ENCODE measurements at regions not wholly inside any gene's neighbourhood (a gene's known extent, or its start where the extent isn't known, plus 50 kb on each side); places are given as distances from the start of the nearest gene placed in this dataset.

DNA sequence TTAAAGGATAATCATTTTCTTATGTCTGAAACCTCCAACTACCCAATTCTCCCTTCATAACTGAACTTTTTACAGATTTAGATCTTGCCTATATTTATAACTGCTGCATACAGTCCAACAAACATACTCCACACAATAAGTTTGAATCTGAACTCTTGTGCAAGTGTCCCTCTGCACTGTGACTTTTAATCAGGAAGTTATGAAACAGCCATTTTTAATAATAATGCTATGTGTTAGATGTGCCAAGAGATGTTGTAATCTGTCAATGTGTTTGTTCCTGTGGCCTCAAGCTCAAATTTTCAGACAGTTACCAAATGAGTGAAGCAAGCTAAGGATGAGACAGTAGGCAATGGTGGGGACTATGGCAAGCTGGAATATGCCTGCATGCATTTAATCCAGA is 57.6 kb upstream of the MTAP start:
- Histone ChIP-seq H3K4me1 (peaks cover 0 to 14% (median 0%) of the 10 kb centered on the region in 10 experiments; a peak in 5 of 20 replicates), H3K4me2 (0 out of 22 replicates have a peak overlapping the region, but pooled peaks of 2 of the 11 experiments have one; percentile 1 to 2), H3K27me3 (no peaks in the 10 kb centered on the region), H3K27ac (no peak overlapping the region), H3K9ac (no peak overlapping the region), H3K36me3 (no peaks in the 10 kb centered on the region), H3K9me3 (replicated peaks in 1 of 11) (no peaks in the 10 kb centered on the region), H3K4me3 (no peak overlapping the region), H4K20me1 (no peaks in the 10 kb centered on the region)
- no peak; a peak in 1 of 22 replicates for TF ChIP-seq Cebpa-rat (IDR thresholded peaks at IDR 0.05)

DNA sequence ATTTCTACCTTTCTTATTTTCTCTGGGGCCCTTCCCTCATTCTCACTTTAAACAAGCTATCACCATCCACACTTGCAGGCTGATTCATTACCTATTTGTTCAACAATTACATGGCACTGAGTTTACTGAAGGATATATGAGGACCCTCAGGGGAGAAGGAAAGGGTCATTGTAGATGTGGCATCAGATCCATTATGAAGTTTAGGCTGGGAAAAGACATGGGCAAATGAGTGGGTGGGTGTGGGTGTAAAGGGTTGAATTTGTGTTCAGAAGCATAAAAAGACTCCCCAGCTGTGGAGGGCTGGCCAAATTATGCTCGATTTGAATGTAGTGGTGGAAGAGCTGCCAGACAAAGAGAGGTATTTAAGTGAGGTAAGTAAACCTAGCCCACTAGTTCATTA is 55.9 kb upstream of the MTAP start:
- peak overlapping the region in 2 of 11 experiments; percentile 31 to 48; a peak in 3 of 22 replicates for H3K4me2 ChIP-seq
- no peak overlapping the region for H3K9ac ChIP-seq
- H3K27ac ChIP-seq: no peak overlapping the region
- H3K4me3 ChIP-seq: no peak overlapping the region
- H4K20me1 ChIP-seq: no peaks in the 10 kb centered on the region
- H3K9me3 ChIP-seq (replicated peaks in 1 of 11): no peaks in the 10 kb centered on the region
- no peaks in the 10 kb centered on the region for H3K36me3 ChIP-seq
- peaks cover 0 to 14% (median 0%) of the 10 kb centered on the region in 10 experiments; a peak in 5 of 20 replicates for H3K4me1 ChIP-seq
- H3K27me3 ChIP-seq: no peaks in the 10 kb centered on the region
- TF ChIP-seq Cebpa-rat (IDR thresholded peaks at IDR 0.05): no peak

DNA sequence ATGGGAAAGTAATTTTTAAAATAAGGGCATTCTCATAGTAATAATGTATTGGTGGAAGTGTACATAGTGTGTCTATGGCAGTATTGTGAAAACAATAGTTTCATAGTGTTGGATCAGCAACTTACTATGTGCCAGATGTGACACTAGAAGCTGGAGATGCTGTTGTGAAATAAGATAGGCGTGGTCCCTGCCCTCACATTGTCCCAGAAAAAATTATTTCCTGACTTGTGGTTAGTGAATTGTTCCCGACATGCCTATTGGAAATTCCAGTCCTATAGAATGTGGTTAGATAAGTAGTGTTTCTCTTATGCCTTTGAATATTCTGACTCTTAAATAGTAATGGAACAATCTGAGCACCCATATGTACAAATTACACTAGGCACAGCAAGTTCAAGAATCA is 55.3 kb upstream of the MTAP start:
- Histone ChIP-seq H3K4me1 (peaks cover 0 to 14% (median 0%) of the 10 kb centered on the region in 10 experiments; a peak in 5 of 20 replicates), H3K4me2 (peak overlapping the region in 2 of 11 experiments; percentile 31 to 48; a peak in 4 of 22 replicates), H3K36me3 (no peaks in the 10 kb centered on the region), H3K4me3 (no peak overlapping the region), H3K27ac (no peak overlapping the region), H3K9me3 (replicated peaks in 1 of 11) (no peaks in the 10 kb centered on the region), H4K20me1 (no peaks in the 10 kb centered on the region), H3K9ac (no peak overlapping the region), H3K27me3 (no peaks in the 10 kb centered on the region)
- no peak for TF ChIP-seq Cebpa-rat (IDR thresholded peaks at IDR 0.05)

DNA sequence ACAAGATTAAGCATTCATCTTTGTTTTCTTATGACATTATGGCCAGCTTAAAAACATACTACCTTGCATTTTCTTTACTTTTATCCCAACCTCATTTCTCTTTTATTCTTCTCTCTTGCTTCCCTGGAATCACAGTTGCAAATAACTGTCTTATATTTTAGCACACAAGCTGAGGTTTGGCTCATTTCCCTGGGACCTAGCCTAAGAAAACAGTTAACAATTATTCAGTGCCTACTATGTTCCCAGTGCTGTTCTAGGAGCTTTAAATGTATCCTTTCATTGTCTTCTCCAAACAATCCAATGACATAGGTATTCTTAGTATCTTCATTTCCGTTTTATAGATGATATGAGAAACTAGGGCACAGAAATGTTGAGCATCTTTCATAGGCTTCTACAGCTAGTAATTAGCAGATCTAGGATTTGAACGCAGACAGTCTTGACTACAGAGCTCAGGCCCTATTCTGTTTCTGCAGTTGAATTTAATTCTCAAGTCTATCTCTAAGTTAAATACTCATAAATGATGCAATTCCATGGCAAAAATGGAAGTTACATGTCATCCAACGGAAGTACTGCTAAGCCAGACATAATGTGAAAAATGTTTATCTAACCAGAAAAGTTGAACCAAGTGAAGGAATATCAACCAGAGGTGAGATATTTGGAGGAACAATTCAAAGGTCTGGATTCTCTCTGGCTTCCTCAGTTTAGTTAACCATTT is 52.3 kb upstream of the MTAP start:
- no peak overlapping the region for H3K4me2 ChIP-seq
- no peak for TF ChIP-seq Cebpa-rat (IDR thresholded peaks at IDR 0.05)

DNA sequence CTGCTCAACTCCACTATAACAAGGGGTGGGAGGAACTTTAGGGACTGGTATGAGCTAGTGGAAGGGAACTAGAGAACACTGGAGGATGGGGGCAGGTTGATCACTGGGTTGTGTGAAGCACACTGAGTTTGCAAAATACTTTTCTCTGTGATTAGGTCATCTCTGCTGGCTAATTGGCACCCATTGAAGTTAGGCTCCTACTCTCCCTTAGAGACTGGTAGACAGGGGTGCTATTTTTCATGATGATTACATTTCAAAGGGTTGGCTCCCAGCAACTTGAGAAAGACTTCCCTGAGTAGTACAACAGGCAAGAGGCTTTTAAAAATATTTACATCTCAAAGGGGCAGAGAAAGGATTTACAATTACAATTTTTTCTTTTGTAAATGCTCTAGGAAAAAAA is 50.4 kb upstream of the MTAP start:
- Histone ChIP-seq H3K27me3 (no peaks in the 10 kb centered on the region), H3K9me3 (replicated peaks in 1 of 11) (peaks cover 0 to 9% (median 0%) of the 10 kb centered on the region in 11 experiments; a peak in 1 of 22 replicates)
- no peak for TF ChIP-seq Cebpa-rat (IDR thresholded peaks at IDR 0.05)

More for the DNA sequence above, 52.3 kb upstream of the MTAP start:
- peaks cover 0 to 8% (median 0%) of the 10 kb centered on the region in 10 experiments; a peak in 4 of 20 replicates for H3K4me1 ChIP-seq
- H3K36me3 ChIP-seq: no peaks in the 10 kb centered on the region
- H3K27ac ChIP-seq: no peak overlapping the region
- H3K9ac ChIP-seq: no peak overlapping the region
- H3K4me3 ChIP-seq: no peak overlapping the region
- peaks cover 0 to 9% (median 0%) of the 10 kb centered on the region in 11 experiments; a peak in 1 of 22 replicates for H3K9me3 ChIP-seq (replicated peaks in 1 of 11)
- no peaks in the 10 kb centered on the region for H3K27me3 ChIP-seq
- no peaks in the 10 kb centered on the region for H4K20me1 ChIP-seq

More for the DNA sequence above, 50.4 kb upstream of the MTAP start:
- Histone ChIP-seq H3K27ac (no peak overlapping the region), H3K36me3 (no peaks in the 10 kb centered on the region), H4K20me1 (no peaks in the 10 kb centered on the region), H3K4me2 (no peak overlapping the region), H3K4me3 (no peak overlapping the region), H3K4me1 (peaks cover 0 to 4% (median 0%) of the 10 kb centered on the region in 10 experiments; a peak in 1 of 20 replicates), H3K9ac (no peak overlapping the region)
